IMR-90 (cell line): ENCODE measurements at regions not wholly inside any gene's neighbourhood (a gene's known extent, or its start where the extent isn't known, plus 50 kb on each side); places are given as distances from the start of the nearest gene placed in this dataset.

ENCODE experiments used
- BHLHE40 ChIP-seq: fragments of 150-350 bp; IDR thresholded peaks from 2 replicates; pipeline ENCODE4 v1.6.1; 2016; ENCODE audit warnings: mild to moderate bottlenecking, low read depth, low read length
- CTCF ChIP-seq: conservative IDR thresholded peaks from 2 replicates; pipeline ENCODE4 v1.5.1; 2012; ENCODE audit warnings: mild to moderate bottlenecking, low read depth, low read length, improper control_type of control experiment
- MXI1 ChIP-seq: IDR thresholded peaks from 2 replicates; pipeline ENCODE4 v1.6.1; 2012; ENCODE audit warnings: low read depth, mild to moderate bottlenecking, low read length, moderate library complexity, borderline replicate concordance
- POLR2A ChIP-seq: IDR thresholded peaks from 2 replicates; pipeline ENCODE4 v1.6.1; 2012; ENCODE audit warnings: mild to moderate bottlenecking, low read depth, low read length
- RAD21 ChIP-seq: IDR thresholded peaks from 2 replicates; pipeline ENCODE4 v1.6.1; 2012; ENCODE audit warnings: low read length, improper control_type of control experiment
- USF2 ChIP-seq: fragments of 150-350 bp; IDR thresholded peaks from 2 replicates; pipeline ENCODE4 v1.6.1; 2017; ENCODE audit warnings: mild to moderate bottlenecking, antibody characterized with exemption, low read length, low read depth

GRCh38 chr4:160142579-160142978 lies 1039.7 kb downstream of the RAPGEF2 start:
- TF ChIP-seq CTCF (no peak), USF2 (no peak), BHLHE40 (no peak), MXI1 (no peak), POLR2A (no peak), RAD21 (no peak)
